ENCODE measurements at regions not wholly inside any gene's neighbourhood (a gene's known extent, or its start where the extent isn't known, plus 50 kb on each side); places are given as distances from the start of the nearest gene placed in this dataset.

DNA sequence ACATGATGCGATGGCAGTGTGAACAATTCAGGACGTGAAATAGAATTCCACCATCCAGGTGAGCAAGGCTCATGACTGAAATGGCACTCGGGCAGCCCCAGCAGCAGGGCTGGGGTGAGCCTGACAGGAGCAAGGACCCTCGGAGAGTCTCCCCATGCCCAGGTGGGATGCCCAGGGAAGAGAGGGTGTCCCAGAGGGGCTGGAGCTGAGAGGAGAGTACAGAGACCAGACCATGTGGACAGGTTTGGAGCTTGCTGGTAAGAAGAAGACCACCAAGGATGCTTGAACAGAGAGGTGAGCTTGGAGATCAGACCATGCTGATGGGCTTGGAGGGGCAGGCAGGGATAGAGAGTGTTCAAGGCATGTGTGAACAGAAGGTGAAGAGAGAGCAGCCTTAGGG, 83.3 kb downstream of the RAMP3 start:
- H3K9me2 ChIP-seq (ENCODE audit: insufficient read depth) = no peaks in the 10 kb centered on the region
- no peaks in the 10 kb centered on the region for H3F3A ChIP-seq (replicated peaks; ENCODE audit: low read depth)
- H3K27me3 Mint-ChIP-seq (ENCODE audit: insufficient read depth, low read depth, poor library complexity) = no peaks in the 10 kb centered on the region
- no peaks in the 10 kb centered on the region for H4K20me1 ChIP-seq (replicated peaks; ENCODE audit: insufficient read depth)
- no peak overlapping the region for H3K4me2 ChIP-seq
- no peaks in the 10 kb centered on the region for H3K4me1 ChIP-seq (ENCODE audit: insufficient read depth)
- no peak overlapping the region for H3K4me3 ChIP-seq
- no peaks in the 10 kb centered on the region for H3K36me3 ChIP-seq (ENCODE audit: insufficient read depth)
- no peaks in the 10 kb centered on the region for H3K36me3 Mint-ChIP-seq (ENCODE audit: low read depth)
- no peak overlapping the region for H3K27ac Mint-ChIP-seq
- no peak for DNase-seq (ENCODE audit: low spot score)
- TF ChIP-seq ZNF331 (CRISPR knock-in tag; IDR thresholded peaks at IDR 0.05; ENCODE audit: low read depth) (no peak), POLR2AphosphoS5 (IDR thresholded peaks at IDR 0.05; ENCODE audit: low read depth) (no peak), JUNB (IDR thresholded peaks at IDR 0.05; ENCODE audit: unreplicated experiment) (no peak), EZH2phosphoT487 (IDR thresholded peaks at IDR 0.05; ENCODE audit: unreplicated experiment) (no peak), EZH2 (IDR thresholded peaks at IDR 0.05; ENCODE audit: low read depth, unreplicated experiment) (no peak), NANOG (IDR thresholded peaks at IDR 0.05; ENCODE audit: borderline replicate concordance) (no peak), ZNF114 (CRISPR knock-in tag; IDR thresholded peaks at IDR 0.05) (no peak)
- TF ChIP-seq, protein P1, sequence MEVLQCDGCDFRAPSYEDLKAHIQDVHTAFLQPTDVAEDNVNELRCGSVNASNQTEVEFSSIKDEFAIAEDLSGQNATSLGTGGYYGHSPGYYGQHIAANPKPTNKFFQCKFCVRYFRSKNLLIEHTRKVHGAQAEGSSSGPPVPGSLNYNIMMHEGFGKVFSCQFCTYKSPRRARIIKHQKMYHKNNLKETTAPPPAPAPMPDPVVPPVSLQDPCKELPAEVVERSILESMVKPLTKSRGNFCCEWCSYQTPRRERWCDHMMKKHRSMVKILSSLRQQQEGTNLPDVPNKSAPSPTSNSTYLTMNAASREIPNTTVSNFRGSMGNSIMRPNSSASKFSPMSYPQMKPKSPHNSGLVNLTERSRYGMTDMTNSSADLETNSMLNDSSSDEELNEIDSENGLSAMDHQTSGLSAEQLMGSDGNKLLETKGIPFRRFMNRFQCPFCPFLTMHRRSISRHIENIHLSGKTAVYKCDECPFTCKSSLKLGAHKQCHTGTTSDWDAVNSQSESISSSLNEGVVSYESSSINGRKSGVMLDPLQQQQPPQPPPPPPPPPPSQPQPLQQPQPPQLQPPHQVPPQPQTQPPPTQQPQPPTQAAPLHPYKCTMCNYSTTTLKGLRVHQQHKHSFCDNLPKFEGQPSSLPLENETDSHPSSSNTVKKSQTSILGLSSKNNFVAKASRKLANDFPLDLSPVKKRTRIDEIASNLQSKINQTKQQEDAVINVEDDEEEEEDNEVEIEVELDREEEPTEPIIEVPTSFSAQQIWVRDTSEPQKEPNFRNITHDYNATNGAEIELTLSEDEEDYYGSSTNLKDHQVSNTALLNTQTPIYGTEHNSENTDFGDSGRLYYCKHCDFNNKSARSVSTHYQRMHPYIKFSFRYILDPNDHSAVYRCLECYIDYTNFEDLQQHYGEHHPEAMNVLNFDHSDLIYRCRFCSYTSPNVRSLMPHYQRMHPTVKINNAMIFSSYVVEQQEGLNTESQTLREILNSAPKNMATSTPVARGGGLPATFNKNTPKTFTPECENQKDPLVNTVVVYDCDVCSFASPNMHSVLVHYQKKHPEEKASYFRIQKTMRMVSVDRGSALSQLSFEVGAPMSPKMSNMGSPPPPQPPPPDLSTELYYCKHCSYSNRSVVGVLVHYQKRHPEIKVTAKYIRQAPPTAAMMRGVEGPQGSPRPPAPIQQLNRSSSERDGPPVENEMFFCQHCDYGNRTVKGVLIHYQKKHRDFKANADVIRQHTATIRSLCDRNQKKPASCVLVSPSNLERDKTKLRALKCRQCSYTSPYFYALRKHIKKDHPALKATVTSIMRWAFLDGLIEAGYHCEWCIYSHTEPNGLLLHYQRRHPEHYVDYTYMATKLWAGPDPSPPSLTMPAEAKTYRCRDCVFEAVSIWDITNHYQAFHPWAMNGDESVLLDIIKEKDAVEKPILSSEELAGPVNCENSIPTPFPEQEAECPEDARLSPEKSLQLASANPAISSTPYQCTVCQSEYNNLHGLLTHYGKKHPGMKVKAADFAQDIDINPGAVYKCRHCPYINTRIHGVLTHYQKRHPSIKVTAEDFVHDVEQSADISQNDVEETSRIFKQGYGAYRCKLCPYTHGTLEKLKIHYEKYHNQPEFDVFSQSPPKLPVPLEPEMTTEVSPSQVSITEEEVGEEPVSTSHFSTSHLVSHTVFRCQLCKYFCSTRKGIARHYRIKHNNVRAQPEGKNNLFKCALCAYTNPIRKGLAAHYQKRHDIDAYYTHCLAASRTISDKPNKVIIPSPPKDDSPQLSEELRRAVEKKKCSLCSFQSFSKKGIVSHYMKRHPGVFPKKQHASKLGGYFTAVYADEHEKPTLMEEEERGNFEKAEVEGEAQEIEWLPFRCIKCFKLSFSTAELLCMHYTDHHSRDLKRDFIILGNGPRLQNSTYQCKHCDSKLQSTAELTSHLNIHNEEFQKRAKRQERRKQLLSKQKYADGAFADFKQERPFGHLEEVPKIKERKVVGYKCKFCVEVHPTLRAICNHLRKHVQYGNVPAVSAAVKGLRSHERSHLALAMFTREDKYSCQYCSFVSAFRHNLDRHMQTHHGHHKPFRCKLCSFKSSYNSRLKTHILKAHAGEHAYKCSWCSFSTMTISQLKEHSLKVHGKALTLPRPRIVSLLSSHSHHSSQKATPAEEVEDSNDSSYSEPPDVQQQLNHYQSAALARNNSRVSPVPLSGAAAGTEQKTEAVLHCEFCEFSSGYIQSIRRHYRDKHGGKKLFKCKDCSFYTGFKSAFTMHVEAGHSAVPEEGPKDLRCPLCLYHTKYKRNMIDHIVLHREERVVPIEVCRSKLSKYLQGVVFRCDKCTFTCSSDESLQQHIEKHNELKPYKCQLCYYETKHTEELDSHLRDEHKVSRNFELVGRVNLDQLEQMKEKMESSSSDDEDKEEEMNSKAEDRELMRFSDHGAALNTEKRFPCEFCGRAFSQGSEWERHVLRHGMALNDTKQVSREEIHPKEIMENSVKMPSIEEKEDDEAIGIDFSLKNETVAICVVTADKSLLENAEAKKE (CRISPR knock-in tag; IDR thresholded peaks at IDR 0.05) = no peak
- TF ChIP-seq, protein P2, sequence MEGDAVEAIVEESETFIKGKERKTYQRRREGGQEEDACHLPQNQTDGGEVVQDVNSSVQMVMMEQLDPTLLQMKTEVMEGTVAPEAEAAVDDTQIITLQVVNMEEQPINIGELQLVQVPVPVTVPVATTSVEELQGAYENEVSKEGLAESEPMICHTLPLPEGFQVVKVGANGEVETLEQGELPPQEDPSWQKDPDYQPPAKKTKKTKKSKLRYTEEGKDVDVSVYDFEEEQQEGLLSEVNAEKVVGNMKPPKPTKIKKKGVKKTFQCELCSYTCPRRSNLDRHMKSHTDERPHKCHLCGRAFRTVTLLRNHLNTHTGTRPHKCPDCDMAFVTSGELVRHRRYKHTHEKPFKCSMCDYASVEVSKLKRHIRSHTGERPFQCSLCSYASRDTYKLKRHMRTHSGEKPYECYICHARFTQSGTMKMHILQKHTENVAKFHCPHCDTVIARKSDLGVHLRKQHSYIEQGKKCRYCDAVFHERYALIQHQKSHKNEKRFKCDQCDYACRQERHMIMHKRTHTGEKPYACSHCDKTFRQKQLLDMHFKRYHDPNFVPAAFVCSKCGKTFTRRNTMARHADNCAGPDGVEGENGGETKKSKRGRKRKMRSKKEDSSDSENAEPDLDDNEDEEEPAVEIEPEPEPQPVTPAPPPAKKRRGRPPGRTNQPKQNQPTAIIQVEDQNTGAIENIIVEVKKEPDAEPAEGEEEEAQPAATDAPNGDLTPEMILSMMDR (conservative IDR thresholded peaks at IDR 0.05; ENCODE audit: low read depth in 2 of 2) = no peak
- TF ChIP-seq, protein P3, sequence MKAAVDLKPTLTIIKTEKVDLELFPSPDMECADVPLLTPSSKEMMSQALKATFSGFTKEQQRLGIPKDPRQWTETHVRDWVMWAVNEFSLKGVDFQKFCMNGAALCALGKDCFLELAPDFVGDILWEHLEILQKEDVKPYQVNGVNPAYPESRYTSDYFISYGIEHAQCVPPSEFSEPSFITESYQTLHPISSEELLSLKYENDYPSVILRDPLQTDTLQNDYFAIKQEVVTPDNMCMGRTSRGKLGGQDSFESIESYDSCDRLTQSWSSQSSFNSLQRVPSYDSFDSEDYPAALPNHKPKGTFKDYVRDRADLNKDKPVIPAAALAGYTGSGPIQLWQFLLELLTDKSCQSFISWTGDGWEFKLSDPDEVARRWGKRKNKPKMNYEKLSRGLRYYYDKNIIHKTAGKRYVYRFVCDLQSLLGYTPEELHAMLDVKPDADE (IDR thresholded peaks at IDR 0.05) = no peak
- H3K79me2 ChIP-seq (replicated peaks; ENCODE audit: insufficient read depth) = no peaks in the 10 kb centered on the region
- H3K4me3 Mint-ChIP-seq = no peak overlapping the region; the same call in 2 of the 3 replicates
- H3K4me1 Mint-ChIP-seq = no peaks in the 10 kb centered on the region; the same call in 1 of the 3 replicates
- H3K27me3 ChIP-seq (ENCODE audit: insufficient read depth) = no peaks in the 10 kb centered on the region
- H3K9me3 Mint-ChIP-seq = no peaks in the 10 kb centered on the region
- no peak overlapping the region for H3K27ac ChIP-seq (ENCODE audit: low read depth)
- no peak for ATAC-seq
- H2AFZ ChIP-seq = no peak overlapping the region

Data from GM23338 (cell line).